ENCODE measurements at regions not wholly inside any gene's neighbourhood (a gene's known extent, or its start where the extent isn't known, plus 50 kb on each side); places are given as distances from the start of the nearest gene placed in this dataset.

GRCh38 chr15:53884441-53884840, 93.8 kb upstream of the UNC13C start:
- TF ChIP-seq CTCF (optimal IDR thresholded peaks at IDR 0.05 in 1 of 3, IDR thresholded peaks at IDR 0.05 in 1 of 3, conservative IDR thresholded peaks at IDR 0.05 in 1 of 3; ENCODE audit: extremely low read depth in 1 of 3, insufficient read depth in 2 of 3, low read length in 3 of 3) (no peak), EZH2 (IDR thresholded peaks at IDR 0.05; ENCODE audit: low read length) (no peak)
